K562 (cell line): ENCODE measurements at regions not wholly inside any gene's neighbourhood (a gene's known extent, or its start where the extent isn't known, plus 50 kb on each side); places are given as distances from the start of the nearest gene placed in this dataset.

Source experiments
- E2F5 ChIP-seq: sonication (generic); formaldehyde crosslinking; IDR thresholded peaks from 2 replicates; pipeline ENCODE4 v1.8.0; 2022; ENCODE audit warnings: mild to moderate bottlenecking, missing genetic modification reagents
- REST ChIP-seq, 2 experiments: fragments of 450-650 bp; formaldehyde crosslinking in 1 of 2; IDR thresholded peaks; 2 replicates each; pipeline versions ENCODE4 v1.4.0 to v1.6.1; 2014 to 2020; ENCODE audit warnings: mild to moderate bottlenecking in 2 of 2, borderline replicate concordance in 1 of 2, low read depth in 1 of 2
- SAFB ChIP-seq: fragments of 200-400 bp; formaldehyde crosslinking; IDR thresholded peaks from 2 replicates; pipeline ENCODE4 v1.6.1; 2017; ENCODE audit warnings: low read depth, low read length, borderline replicate concordance
- ZNF24 ChIP-seq: fragments of 450-650 bp; IDR thresholded peaks from 2 replicates; pipeline ENCODE4 v1.6.1; 2016
- ZNF512 ChIP-seq: IDR thresholded peaks from 2 replicates; pipeline ENCODE4 v1.6.1; 2016; ENCODE audit warnings: missing genetic modification characterization, missing compliant biosample characterization
- ZNF764 ChIP-seq: fragments of 250-450 bp; sonication (Bioruptor Pico); IDR thresholded peaks from 2 replicates; pipeline ENCODE4 v1.4.0; 2020; ENCODE audit warnings: low read depth, mild to moderate bottlenecking, moderate library complexity

GRCh38 chr5:126188804-126189203 is 234.4 kb upstream of the GRAMD2B start:
- no peak for TF ChIP-seq ZNF512 (tag)
- TF ChIP-seq ZNF24, result no peak
- TF ChIP-seq E2F5, result no peak
- no peak for TF ChIP-seq REST (IDR thresholded peaks at IDR 0.05; ENCODE audit: borderline replicate concordance)
- no peak for TF ChIP-seq REST (CRISPR knock-in tag; IDR thresholded peaks at IDR 0.05; ENCODE audit: low read depth)
- TF ChIP-seq ZNF764, result no peak
- TF ChIP-seq SAFB, result no peak
